Adrenal gland (tissue), 5 donors: ENCODE measurements at regions not wholly inside any gene's neighbourhood (a gene's known extent, or its start where the extent isn't known, plus 50 kb on each side); places are given as distances from the start of the nearest gene placed in this dataset.

Experiments
- CTCF ChIP-seq, 6 experiments: fragments of 450-650 bp in 4 of 6; fragments of 200-600 bp in 2 of 6; sonication (generic) in 1 of 6; IDR thresholded peaks; 1 replicate in 5 of 6; 2 replicates in 1 of 6; pipeline versions ENCODE4 v1.5.1 to v1.8.0; 2016 to 2021; ENCODE audit warnings: antibody characterized with exemption in 6 of 6, mild to moderate bottlenecking in 2 of 6, moderate library complexity in 1 of 6
- POLR2A ChIP-seq, 2 donors: fragments of 450-650 bp; IDR thresholded peaks; one replicate each; pipeline ENCODE4 v1.6.1; 2017; ENCODE audit warnings: antibody characterized with exemption in 2 of 2, mild to moderate bottlenecking in 2 of 2, moderate library complexity in 1 of 2
- donor health status: DM: no; HTN: no; CAD: no.

- no peak for TF ChIP-seq CTCF (IDR thresholded peaks at IDR 0.05)
- no peak for TF ChIP-seq POLR2A (IDR thresholded peaks at IDR 0.05)
Observed at GRCh38 chrY:8336112-8336774, 1001.0 kb upstream of the TSPY4 start.
